HEK293T (cell line): ENCODE measurements at regions not wholly inside any gene's neighbourhood (a gene's known extent, or its start where the extent isn't known, plus 50 kb on each side); places are given as distances from the start of the nearest gene placed in this dataset.
"Not testable (repeated sequence)": the region's sequence is repeated elsewhere in the genome, so short reads cannot be mapped to it uniquely, and the experiment has no call there.

ENCODE experiments used
- CTCF ChIA-PET: fragments of 350-600 bp; formaldehyde crosslinking; extraction: SDS; loops from one replicate; lab custom pipeline; 2021; ENCODE audit warnings: antibody characterized with exemption, inconsistent platforms; lab: Yijun Ruan, JAX
- POLR2A ChIA-PET: fragments of 350-600 bp; formaldehyde crosslinking; extraction: SDS; loops from one replicate; lab custom pipeline; 2020; ENCODE audit warnings: antibody characterized with exemption, inconsistent platforms; lab: Yijun Ruan, JAX
- DNase-seq: peaks from one replicate; pipeline ENCODE4 v3.0.0; 2012; ENCODE audit warnings: mixed read lengths; ENCODE audit errors: extremely low spot score
- ARNT ChIP-seq: fragments of 450-650 bp; IDR thresholded peaks from 2 replicates; pipeline ENCODE4 v1.6.1; 2017; ENCODE audit warnings: mild to moderate bottlenecking
- BHLHE40 ChIP-seq: fragments of 450-650 bp; IDR thresholded peaks from 2 replicates; pipeline ENCODE4 v1.6.1; 2016; ENCODE audit warnings: mild to moderate bottlenecking, moderate library complexity, borderline replicate concordance
- CTBP1 ChIP-seq: fragments of 450-650 bp; IDR thresholded peaks from 2 replicates; pipeline ENCODE4 v1.6.1; 2016; ENCODE audit warnings: borderline replicate concordance
- ELF4 ChIP-seq: fragments of 450-650 bp; IDR thresholded peaks from 2 replicates; pipeline ENCODE4 v1.6.1; 2017; ENCODE audit warnings: antibody characterized with exemption
- FOXA1 ChIP-seq: fragments of 450-650 bp; IDR thresholded peaks from 2 replicates; pipeline ENCODE4 v1.6.1; 2016; ENCODE audit warnings: mild to moderate bottlenecking
- FOXK2 ChIP-seq: fragments of 450-650 bp; IDR thresholded peaks from 2 replicates; pipeline ENCODE4 v1.6.1; 2016; ENCODE audit warnings: mild to moderate bottlenecking
- FOXM1 ChIP-seq: fragments of 450-650 bp; IDR thresholded peaks from 2 replicates; pipeline ENCODE4 v1.6.1; 2017; ENCODE audit warnings: mild to moderate bottlenecking, borderline replicate concordance
- HDGF ChIP-seq: fragments of 450-650 bp; IDR thresholded peaks from 2 replicates; pipeline ENCODE4 v1.6.1; 2017; ENCODE audit warnings: antibody characterized with exemption, borderline replicate concordance
- L3MBTL2 ChIP-seq: fragments of 450-650 bp; conservative IDR thresholded peaks from 2 replicates; pipeline ENCODE4 v1.6.1; 2016; ENCODE audit warnings: mild to moderate bottlenecking
- LEF1 ChIP-seq: fragments of 450-650 bp; IDR thresholded peaks from 2 replicates; pipeline ENCODE4 v1.6.1; 2017; ENCODE audit warnings: mild to moderate bottlenecking, borderline replicate concordance
- NFRKB ChIP-seq: fragments of 450-650 bp; IDR thresholded peaks from 2 replicates; pipeline ENCODE4 v1.6.1; 2016; ENCODE audit warnings: mild to moderate bottlenecking, moderate library complexity
- PKNOX1 ChIP-seq: fragments of 450-650 bp; IDR thresholded peaks from 2 replicates; pipeline ENCODE4 v1.6.1; 2016
- SP1 ChIP-seq: fragments of 450-650 bp; IDR thresholded peaks from 2 replicates; pipeline ENCODE4 v1.6.1; 2017
- SUZ12 ChIP-seq: fragments of 450-650 bp; IDR thresholded peaks from 2 replicates; pipeline ENCODE4 v1.6.1; 2016; ENCODE audit warnings: mild to moderate bottlenecking
- TARDBP ChIP-seq: fragments of 450-650 bp; IDR thresholded peaks from 2 replicates; pipeline ENCODE4 v1.6.1; 2016
- ZNF384 ChIP-seq: fragments of 450-650 bp; IDR thresholded peaks from 2 replicates; pipeline ENCODE4 v1.6.1; 2016

DNA sequence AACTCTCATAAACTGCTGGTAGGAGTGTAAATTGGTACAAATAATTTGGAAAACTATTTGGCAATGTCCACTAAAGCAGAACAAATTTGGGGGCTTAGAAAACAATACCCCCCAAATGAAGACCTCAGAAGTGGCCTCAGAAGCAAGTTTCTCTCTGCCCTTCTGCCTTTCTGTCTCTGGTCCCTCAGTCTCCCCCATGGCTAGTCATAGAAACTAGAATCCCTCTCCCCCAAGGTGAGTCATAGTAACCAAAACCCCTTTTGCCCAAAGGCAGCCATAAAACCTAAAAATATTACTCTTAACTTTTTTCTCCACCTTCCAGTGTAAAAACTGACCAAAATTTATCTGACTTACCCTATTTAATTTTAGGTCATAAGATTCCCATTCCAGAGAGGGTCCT is 350.7 kb upstream of the LRRC3B start:
- CTCF ChIA-PET = no interaction called here
- POLR2A ChIA-PET = no interaction called here
- no peak for TF ChIP-seq TARDBP
- no peak for TF ChIP-seq FOXM1
- TF ChIP-seq NFRKB = no peak
- TF ChIP-seq ELF4 = no peak
- no peak for TF ChIP-seq L3MBTL2
- TF ChIP-seq LEF1 = no peak
- TF ChIP-seq SP1 = no peak
- no peak for DNase-seq

DNA sequence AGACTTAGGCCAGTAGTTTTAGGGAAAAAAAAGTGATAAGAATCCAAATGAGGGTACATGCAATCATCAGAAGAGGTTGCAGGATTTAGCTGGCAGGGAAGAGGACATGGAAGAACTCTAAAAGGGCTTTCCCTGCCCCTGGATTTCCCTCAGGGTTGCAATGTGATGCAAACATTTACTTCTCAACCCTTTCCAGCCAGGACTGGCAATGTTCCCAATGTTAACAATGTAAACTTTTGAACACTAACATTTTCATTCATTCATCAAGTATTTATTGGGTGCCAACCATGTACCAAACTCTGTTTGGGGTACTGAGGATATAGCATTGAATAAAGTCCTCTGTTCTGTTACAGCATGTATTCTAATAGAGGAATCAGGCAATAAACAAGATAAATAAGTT is 349.4 kb upstream of the LRRC3B start:
- ChIA-PET POLR2A (no interaction called here), CTCF (no interaction called here)
- DNase-seq = no peak
- TF ChIP-seq PKNOX1 (no peak), FOXK2 (no peak), NFRKB (no peak), SUZ12 (no peak), CTBP1 (no peak), ELF4 (no peak), FOXA1 (no peak), ARNT (no peak), LEF1 (no peak)

DNA sequence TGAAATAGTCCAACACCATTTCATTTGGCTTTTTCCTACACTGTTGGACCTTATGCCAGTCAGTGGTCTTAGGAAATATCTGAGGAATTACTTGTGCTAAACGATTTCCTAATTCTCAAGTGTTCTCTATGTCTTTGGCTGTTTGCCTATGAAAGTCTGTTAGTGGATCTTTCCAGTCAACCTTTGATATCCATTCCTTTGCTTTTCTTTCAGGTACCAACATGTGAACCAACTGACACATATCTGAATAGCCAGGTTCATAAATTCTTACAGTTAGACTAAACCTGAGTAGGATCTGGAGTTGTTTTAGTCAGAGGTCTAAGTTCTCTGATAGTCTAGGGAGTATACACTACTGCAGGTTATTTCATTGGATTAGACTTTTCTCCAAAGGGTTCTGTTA is 343.5 kb upstream of the LRRC3B start:
- TF ChIP-seq ZNF384 (no peak), ELF4 (no peak), FOXK2 (no peak), HDGF (no peak)
- ChIA-PET CTCF (no interaction called here), POLR2A (no interaction called here)
- DNase-seq = no peak

DNA sequence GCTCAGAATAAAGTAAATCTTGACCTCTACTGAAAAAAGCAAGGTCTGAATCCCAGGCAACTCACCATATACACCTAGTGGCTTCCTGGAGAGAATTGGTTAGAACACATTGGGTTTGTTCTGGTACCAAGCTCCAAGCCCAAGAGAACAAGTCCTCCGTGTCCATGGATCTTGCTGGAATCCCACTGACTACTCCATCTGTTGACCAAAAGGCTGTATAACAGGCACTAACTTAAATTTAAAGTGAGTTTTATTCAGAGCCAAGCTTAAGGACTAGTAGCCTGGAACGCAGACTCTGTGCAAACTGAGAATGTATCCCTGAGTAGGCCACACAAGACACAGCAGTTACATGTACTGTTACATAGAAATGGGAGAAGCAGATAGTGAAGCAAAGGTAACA is 342.1 kb upstream of the LRRC3B start:
- peak; percentile 4 for DNase-seq
- no peak for TF ChIP-seq FOXM1
- no peak for TF ChIP-seq ZNF384
- TF ChIP-seq FOXA1 = no peak
- TF ChIP-seq HDGF = no peak
- no peak for TF ChIP-seq NFRKB
- TF ChIP-seq TARDBP = no peak
- TF ChIP-seq SUZ12 = no peak
- no peak for TF ChIP-seq ELF4
- TF ChIP-seq PKNOX1 = no peak
- TF ChIP-seq ARNT = no peak
- TF ChIP-seq FOXK2 = no peak
- no peak for TF ChIP-seq CTBP1
- no peak for TF ChIP-seq LEF1
- no peak for TF ChIP-seq L3MBTL2
- TF ChIP-seq SP1 = no peak
- ChIA-PET POLR2A (no interaction called here), CTCF (no interaction called here)

DNA sequence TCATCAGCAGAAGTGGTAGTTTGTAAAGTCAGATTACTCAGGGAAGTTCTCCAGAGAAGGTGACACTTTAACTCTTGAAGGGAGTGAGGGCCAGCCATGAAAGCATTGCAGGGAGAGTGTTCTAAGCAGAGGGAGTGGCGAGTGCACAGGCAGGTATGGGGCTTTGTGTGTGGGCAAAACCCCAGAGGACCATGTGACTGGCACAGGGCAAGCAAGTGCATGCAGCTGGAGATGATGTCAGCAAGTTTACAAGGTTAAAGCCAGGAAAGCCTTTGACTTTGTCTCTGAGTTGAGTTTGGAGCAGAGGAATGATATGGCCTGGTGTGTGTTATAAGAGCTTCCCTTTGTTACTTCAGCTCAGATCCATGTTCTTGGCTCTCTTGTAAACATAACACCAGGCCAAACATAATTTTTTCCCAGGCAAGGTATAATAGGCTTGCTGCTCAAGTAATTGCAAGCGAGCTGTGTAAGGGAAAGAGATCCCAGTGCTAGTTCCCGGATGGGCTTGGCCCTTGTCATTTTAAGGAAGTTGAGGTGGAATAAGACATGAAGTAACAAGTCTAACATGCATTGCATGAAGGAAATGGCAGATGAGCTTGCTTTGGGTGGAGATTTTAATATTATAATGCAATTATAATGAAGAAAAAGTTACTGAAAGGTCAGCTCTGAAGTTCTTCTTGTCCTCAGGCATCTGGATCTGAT is 341.1 kb upstream of the LRRC3B start:
- CTCF ChIA-PET = no interaction called here
- no peak for TF ChIP-seq HDGF
- no peak for TF ChIP-seq CTBP1
- no peak for TF ChIP-seq BHLHE40
- TF ChIP-seq ARNT = no peak
- TF ChIP-seq LEF1 = no peak
- no peak for TF ChIP-seq ZNF384
- no peak for TF ChIP-seq FOXA1
- TF ChIP-seq ELF4 = no peak
- no peak for TF ChIP-seq SP1
- TF ChIP-seq SUZ12 = no peak
- DNase-seq = no peak

DNA sequence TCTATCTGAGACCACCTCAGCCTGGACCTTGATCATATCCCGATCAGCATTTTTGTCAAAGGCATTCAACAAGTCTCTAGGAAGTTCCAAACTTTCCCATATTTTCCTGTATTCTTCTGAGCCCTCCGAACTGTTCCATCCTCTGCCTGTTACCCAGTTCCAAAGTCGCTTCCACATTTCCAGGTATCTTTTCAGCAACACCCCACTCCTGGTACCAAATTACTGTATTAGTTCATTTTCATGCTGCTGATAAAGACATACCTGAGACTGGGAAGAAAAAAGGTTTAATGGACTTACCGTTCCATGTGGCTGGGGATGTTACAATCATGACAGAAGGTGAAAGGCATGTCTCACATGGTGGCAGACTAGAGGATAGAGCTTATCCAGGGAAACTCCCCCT is 338.1 kb upstream of the LRRC3B start:
- POLR2A ChIA-PET, CTCF ChIA-PET, DNase-seq: not testable (repeated sequence)

More for the DNA sequence above, 341.1 kb upstream of the LRRC3B start:
- POLR2A ChIA-PET = no interaction called here

DNA sequence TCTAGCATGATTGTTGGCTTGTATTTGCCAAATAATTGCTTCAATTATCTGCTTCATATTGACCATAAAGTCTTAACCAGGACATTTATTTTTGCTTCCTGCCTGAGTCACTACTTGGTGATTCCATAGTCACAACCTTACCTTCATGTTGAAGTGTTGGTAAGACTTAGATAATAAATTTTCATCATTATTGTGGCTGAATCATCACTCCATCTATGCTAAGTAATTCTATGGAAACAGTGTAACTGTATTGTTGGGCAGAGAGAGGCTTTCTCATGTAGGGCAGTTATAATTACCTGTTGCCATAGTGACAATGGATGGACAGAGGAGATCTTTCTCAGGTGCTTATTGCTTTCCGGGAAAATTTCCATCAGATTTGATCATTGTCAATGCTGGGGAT is 330.7 kb upstream of the LRRC3B start:
- no peak for DNase-seq
- ChIA-PET POLR2A (no interaction called here), CTCF (no interaction called here)
- TF ChIP-seq LEF1 (no peak), ELF4 (no peak), FOXA1 (no peak), HDGF (no peak), ZNF384 (no peak), TARDBP (no peak), FOXK2 (no peak), ARNT (no peak), SP1 (no peak)

DNA sequence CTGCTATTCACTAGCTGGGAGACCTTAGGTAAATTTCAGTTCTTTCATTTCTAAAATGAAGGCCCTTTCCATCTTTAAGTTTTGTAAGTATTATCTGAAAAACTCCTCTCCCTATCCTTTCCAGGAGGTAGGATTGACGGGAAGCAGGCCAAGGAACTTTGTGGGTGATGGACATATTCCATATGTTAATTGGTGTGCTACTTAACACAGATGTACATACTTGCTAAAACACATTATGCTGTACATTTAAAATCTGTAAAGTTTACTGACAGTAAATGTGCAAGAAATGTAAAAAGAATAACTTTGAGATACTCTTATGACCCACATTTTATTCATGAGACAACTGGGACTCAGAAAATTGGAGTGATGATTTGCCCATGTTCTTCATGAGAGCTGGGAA is 329.8 kb upstream of the LRRC3B start:
- DNase-seq = no peak
- ChIA-PET CTCF (no interaction called here), POLR2A (no interaction called here)
- TF ChIP-seq SUZ12 = no peak
- TF ChIP-seq ARNT = no peak
- no peak for TF ChIP-seq PKNOX1
- TF ChIP-seq L3MBTL2 = no peak
- TF ChIP-seq ZNF384 = no peak
- TF ChIP-seq FOXK2 = no peak
